Parathyroid adenoma (tissue), 2 donors: ENCODE measurements at regions not wholly inside any gene's neighbourhood (a gene's known extent, or its start where the extent isn't known, plus 50 kb on each side); places are given as distances from the start of the nearest gene placed in this dataset.

Experiments
- H2AFZ ChIP-seq: fragments of 300-600 bp; sonication (generic); one replicate; pipeline ENCODE4 v1.7.0; 2017; ENCODE audit warnings: antibody characterized with exemption, mild to moderate bottlenecking
- H3K27ac ChIP-seq: fragments of 300-600 bp; sonication (generic); one replicate; pipeline ENCODE4 v1.7.0; 2017
- H3K27me3 ChIP-seq: fragments of 300-600 bp; sonication (generic); one replicate; pipeline ENCODE4 v1.7.0; 2017; ENCODE audit warnings: low read length; ENCODE audit not compliant: control insufficient read depth, insufficient read depth
- H3K36me3 ChIP-seq: fragments of 300-600 bp; sonication (generic); one replicate; pipeline ENCODE4 v1.7.0; 2017; ENCODE audit warnings: low read length; ENCODE audit not compliant: control insufficient read depth, insufficient read depth
- H3K4me1 ChIP-seq: fragments of 300-600 bp; sonication (generic); one replicate; pipeline ENCODE4 v1.7.0; 2017; ENCODE audit warnings: control low read depth
- H3K4me2 ChIP-seq: fragments of 300-600 bp; sonication (generic); one replicate; pipeline ENCODE4 v1.7.0; 2017; ENCODE audit warnings: low read length
- H3K4me3 ChIP-seq: fragments of 300-600 bp; sonication (generic); one replicate; pipeline ENCODE4 v1.7.0; 2017; ENCODE audit warnings: low read depth, low read length
- H3K79me2 ChIP-seq: fragments of 300-600 bp; sonication (generic); one replicate; pipeline ENCODE4 v1.7.0; 2017; ENCODE audit warnings: control low read depth
- H3K9ac ChIP-seq: fragments of 300-600 bp; sonication (generic); one replicate; pipeline ENCODE4 v1.7.0; 2017; ENCODE audit warnings: mild to moderate bottlenecking
- H3K9me3 ChIP-seq: fragments of 300-600 bp; sonication (generic); one replicate; pipeline ENCODE4 v1.7.0; 2017; ENCODE audit warnings: low read length; ENCODE audit not compliant: control insufficient read depth
- TF ChIP-seq, protein P1 (sequence below): fragments of 300-600 bp; sonication (generic); IDR thresholded peaks from one replicate; pipeline ENCODE4 v1.7.0; 2017; ENCODE audit warnings: antibody characterized with exemption, mild to moderate bottlenecking
- donor health status: primary hyperparathyroidism.

DNA sequence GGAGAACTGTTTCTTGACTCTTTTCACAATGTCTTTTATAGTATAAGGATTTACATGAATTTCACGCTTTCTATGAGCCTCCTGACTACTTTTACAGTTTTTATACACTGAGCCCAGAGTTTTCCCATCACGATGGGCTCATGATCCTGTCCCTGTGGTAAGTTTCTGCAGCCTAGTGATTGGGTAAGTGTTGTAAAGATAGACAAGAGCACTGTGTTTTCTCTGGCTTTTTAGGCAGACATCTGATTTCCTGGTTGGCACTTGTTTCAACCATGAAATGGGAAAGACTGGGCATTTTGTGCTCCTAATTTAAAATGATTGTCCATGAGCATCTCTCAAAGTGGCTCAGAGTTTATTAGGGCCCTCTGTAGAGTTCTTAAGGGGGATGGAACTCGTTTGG lies 299.0 kb downstream of the FAT3 start:
- no peak overlapping the region for H3K9ac ChIP-seq
- no peak overlapping the region for H3K27ac ChIP-seq
- H3K4me3 ChIP-seq = no peak overlapping the region
- no peaks in the 10 kb centered on the region for H3K4me1 ChIP-seq
- no peak overlapping the region for H3K4me2 ChIP-seq
- H3K9me3 ChIP-seq = no peaks in the 10 kb centered on the region
- no peaks in the 10 kb centered on the region for H3K79me2 ChIP-seq
- TF ChIP-seq, protein P1, sequence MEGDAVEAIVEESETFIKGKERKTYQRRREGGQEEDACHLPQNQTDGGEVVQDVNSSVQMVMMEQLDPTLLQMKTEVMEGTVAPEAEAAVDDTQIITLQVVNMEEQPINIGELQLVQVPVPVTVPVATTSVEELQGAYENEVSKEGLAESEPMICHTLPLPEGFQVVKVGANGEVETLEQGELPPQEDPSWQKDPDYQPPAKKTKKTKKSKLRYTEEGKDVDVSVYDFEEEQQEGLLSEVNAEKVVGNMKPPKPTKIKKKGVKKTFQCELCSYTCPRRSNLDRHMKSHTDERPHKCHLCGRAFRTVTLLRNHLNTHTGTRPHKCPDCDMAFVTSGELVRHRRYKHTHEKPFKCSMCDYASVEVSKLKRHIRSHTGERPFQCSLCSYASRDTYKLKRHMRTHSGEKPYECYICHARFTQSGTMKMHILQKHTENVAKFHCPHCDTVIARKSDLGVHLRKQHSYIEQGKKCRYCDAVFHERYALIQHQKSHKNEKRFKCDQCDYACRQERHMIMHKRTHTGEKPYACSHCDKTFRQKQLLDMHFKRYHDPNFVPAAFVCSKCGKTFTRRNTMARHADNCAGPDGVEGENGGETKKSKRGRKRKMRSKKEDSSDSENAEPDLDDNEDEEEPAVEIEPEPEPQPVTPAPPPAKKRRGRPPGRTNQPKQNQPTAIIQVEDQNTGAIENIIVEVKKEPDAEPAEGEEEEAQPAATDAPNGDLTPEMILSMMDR = no peak
- no peaks in the 10 kb centered on the region for H3K36me3 ChIP-seq
- no peak overlapping the region for H2AFZ ChIP-seq
- H3K27me3 ChIP-seq = no peaks in the 10 kb centered on the region

DNA sequence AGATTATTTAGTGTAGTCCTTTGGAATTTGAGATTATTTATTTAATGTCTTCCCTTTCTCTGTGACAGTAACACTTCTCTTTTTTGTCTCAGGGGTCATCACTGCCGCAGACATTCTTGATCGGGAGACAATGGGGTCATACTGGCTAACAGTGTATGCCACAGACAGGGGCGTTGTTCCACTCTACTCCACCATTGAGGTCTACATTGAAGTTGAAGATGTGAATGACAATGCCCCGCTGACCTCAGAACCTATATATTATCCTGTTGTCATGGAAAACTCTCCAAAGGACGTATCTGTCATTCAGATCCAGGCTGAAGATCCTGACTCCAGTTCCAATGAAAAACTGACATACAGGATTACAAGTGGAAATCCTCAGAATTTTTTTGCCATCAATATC lies 299.9 kb downstream of the FAT3 start:
- Histone ChIP-seq H3K9me3 (no peaks in the 10 kb centered on the region), H3K27ac (no peak overlapping the region), H3K27me3 (no peaks in the 10 kb centered on the region), H3K4me3 (no peak overlapping the region), H3K79me2 (no peaks in the 10 kb centered on the region), H3K4me2 (no peak overlapping the region), H3K4me1 (no peaks in the 10 kb centered on the region), H3K36me3 (no peaks in the 10 kb centered on the region), H2AFZ (no peak overlapping the region), H3K9ac (no peak overlapping the region)
- TF ChIP-seq, protein P1 = no peak

- H2AFZ ChIP-seq = no peak overlapping the region
- H3K79me2 ChIP-seq = no peaks in the 10 kb centered on the region
- TF ChIP-seq, protein P1 = no peak
- no peak overlapping the region for H3K27ac ChIP-seq
- H3K4me1 ChIP-seq = no peaks in the 10 kb centered on the region
- H3K9me3 ChIP-seq = no peaks in the 10 kb centered on the region
- no peaks in the 10 kb centered on the region for H3K36me3 ChIP-seq
- no peak overlapping the region for H3K4me3 ChIP-seq
- H3K9ac ChIP-seq = no peak overlapping the region
- no peaks in the 10 kb centered on the region for H3K27me3 ChIP-seq
- no peak overlapping the region for H3K4me2 ChIP-seq
Observed at GRCh38 chr11:92527467-92527866, 302.8 kb downstream of the FAT3 start.

- no peak overlapping the region for H3K4me3 ChIP-seq
- no peaks in the 10 kb centered on the region for H3K9me3 ChIP-seq
- no peak overlapping the region for H2AFZ ChIP-seq
- no peak overlapping the region for H3K9ac ChIP-seq
- no peak overlapping the region for H3K27ac ChIP-seq
- TF ChIP-seq, protein P1 = no peak
- no peaks in the 10 kb centered on the region for H3K27me3 ChIP-seq
- H3K4me2 ChIP-seq = no peak overlapping the region
- no peaks in the 10 kb centered on the region for H3K79me2 ChIP-seq
- no peaks in the 10 kb centered on the region for H3K36me3 ChIP-seq
- H3K4me1 ChIP-seq = no peaks in the 10 kb centered on the region
Observed at GRCh38 chr11:92528001-92528400, 303.4 kb downstream of the FAT3 start.

DNA sequence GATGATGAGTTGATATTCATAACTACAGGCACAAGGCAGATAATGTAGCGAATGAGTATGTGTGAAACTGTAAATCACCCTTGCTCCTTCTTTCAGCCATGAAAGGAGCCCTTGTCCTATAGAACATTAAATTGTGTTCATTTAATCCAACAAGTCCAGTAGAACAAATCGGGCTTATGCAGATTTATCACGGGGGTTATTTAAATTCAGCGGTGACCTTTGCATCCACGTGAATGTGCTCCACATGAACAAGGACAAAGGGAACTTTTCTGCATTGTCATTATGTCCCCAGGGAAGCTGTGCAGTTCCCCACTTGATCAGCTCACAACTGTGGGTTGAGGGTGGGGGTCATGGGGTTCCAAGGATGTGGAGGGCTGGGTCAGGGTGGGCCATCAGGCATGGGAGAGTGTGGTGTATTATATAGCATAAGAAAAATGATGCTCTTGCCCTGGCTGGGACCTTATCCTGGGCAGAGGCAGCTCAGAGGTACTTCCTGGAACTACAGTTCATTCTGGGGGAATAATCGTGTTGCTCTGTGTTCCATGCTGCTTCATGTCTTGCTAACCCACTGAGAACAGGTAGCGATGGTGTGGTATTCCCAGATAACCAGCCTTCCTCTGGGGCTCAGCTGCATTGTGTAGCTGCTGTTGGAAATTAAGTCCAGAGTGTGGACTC lies 306.6 kb downstream of the FAT3 start:
- no peak overlapping the region for H3K4me2 ChIP-seq
- H3K79me2 ChIP-seq = no peaks in the 10 kb centered on the region
- no peak overlapping the region for H2AFZ ChIP-seq
- no peak overlapping the region for H3K27ac ChIP-seq
- H3K9me3 ChIP-seq = no peaks in the 10 kb centered on the region
- no peaks in the 10 kb centered on the region for H3K4me1 ChIP-seq
- H3K27me3 ChIP-seq = no peaks in the 10 kb centered on the region
- H3K9ac ChIP-seq = no peak overlapping the region
- H3K36me3 ChIP-seq = no peaks in the 10 kb centered on the region
- TF ChIP-seq, protein P1 = no peak
- no peak overlapping the region for H3K4me3 ChIP-seq
